ENCODE measurements at regions not wholly inside any gene's neighbourhood (a gene's known extent, or its start where the extent isn't known, plus 50 kb on each side); places are given as distances from the start of the nearest gene placed in this dataset.

DNA sequence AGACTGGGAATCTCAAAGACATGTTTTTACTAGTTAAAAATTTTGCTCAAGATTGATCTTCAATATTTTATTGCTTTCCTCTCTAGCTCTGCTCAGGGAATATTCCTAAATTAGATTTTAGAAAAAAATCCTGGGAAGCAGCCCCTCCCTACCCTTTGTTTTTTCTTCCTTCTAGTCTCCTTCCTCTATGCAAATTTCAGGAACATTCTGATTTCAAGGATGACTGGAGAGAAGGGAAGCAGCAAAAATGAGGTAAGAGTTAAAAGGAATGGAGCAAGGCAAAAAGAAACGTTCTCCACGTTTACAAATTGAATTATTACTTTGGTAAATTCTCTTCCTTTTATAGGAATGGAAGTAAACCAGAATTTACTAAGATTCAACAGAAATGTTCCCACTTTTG is 493.4 kb upstream of the TUSC1 start:
- Histone ChIP-seq H3K9me3 (ENCODE audit: control insufficient read depth, insufficient read depth, low read depth, low read length) (no peaks in the 10 kb centered on the region), H3K4me1 (ENCODE audit: control insufficient read depth, insufficient read depth, low read length) (no peaks in the 10 kb centered on the region), H3K4me3 (ENCODE audit: low read depth, low read length) (no peak overlapping the region), H3K36me3 (ENCODE audit: control insufficient read depth in 2 of 2, insufficient read depth in 1 of 2, low read length in 2 of 2) (no peaks in the 10 kb centered on the region), H3K27ac (ENCODE audit: extremely low read depth, low read depth, low read length) (no peak overlapping the region)
- ChIA-PET POLR2A (no interaction called here), CTCF (no interaction called here)
- no peak for TF ChIP-seq ZNF133 (tag by site-specific recombination; IDR thresholded peaks at IDR 0.05)
- no peak for TF ChIP-seq MEIS1 (CRISPR knock-in tag; IDR thresholded peaks at IDR 0.05; ENCODE audit: borderline replicate concordance)
- TF ChIP-seq BCL11B (tag by site-specific recombination; IDR thresholded peaks at IDR 0.05; ENCODE audit: low read depth): no peak
- no peak for TF ChIP-seq ZNF777 (tag by site-specific recombination; IDR thresholded peaks at IDR 0.05; ENCODE audit: borderline replicate concordance)
- TF ChIP-seq OVOL3 (tag by site-specific recombination; IDR thresholded peaks at IDR 0.05): no peak
- TF ChIP-seq HOXA7 (CRISPR knock-in tag; IDR thresholded peaks at IDR 0.05; ENCODE audit: borderline replicate concordance): no peak
- TF ChIP-seq, protein P1, sequence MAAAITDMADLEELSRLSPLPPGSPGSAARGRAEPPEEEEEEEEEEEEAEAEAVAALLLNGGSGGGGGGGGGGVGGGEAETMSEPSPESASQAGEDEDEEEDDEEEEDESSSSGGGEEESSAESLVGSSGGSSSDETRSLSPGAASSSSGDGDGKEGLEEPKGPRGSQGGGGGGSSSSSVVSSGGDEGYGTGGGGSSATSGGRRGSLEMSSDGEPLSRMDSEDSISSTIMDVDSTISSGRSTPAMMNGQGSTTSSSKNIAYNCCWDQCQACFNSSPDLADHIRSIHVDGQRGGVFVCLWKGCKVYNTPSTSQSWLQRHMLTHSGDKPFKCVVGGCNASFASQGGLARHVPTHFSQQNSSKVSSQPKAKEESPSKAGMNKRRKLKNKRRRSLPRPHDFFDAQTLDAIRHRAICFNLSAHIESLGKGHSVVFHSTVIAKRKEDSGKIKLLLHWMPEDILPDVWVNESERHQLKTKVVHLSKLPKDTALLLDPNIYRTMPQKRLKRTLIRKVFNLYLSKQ (tag by site-specific recombination; IDR thresholded peaks at IDR 0.05; ENCODE audit: borderline replicate concordance): no peak
- no peak for TF ChIP-seq SP2 (tag by site-specific recombination; IDR thresholded peaks at IDR 0.05)
- TF ChIP-seq, protein P2, sequence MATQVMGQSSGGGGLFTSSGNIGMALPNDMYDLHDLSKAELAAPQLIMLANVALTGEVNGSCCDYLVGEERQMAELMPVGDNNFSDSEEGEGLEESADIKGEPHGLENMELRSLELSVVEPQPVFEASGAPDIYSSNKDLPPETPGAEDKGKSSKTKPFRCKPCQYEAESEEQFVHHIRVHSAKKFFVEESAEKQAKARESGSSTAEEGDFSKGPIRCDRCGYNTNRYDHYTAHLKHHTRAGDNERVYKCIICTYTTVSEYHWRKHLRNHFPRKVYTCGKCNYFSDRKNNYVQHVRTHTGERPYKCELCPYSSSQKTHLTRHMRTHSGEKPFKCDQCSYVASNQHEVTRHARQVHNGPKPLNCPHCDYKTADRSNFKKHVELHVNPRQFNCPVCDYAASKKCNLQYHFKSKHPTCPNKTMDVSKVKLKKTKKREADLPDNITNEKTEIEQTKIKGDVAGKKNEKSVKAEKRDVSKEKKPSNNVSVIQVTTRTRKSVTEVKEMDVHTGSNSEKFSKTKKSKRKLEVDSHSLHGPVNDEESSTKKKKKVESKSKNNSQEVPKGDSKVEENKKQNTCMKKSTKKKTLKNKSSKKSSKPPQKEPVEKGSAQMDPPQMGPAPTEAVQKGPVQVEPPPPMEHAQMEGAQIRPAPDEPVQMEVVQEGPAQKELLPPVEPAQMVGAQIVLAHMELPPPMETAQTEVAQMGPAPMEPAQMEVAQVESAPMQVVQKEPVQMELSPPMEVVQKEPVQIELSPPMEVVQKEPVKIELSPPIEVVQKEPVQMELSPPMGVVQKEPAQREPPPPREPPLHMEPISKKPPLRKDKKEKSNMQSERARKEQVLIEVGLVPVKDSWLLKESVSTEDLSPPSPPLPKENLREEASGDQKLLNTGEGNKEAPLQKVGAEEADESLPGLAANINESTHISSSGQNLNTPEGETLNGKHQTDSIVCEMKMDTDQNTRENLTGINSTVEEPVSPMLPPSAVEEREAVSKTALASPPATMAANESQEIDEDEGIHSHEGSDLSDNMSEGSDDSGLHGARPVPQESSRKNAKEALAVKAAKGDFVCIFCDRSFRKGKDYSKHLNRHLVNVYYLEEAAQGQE (tag by site-specific recombination; IDR thresholded peaks at IDR 0.05): no peak
- no peak for TF ChIP-seq ZNF324 (tag by site-specific recombination; IDR thresholded peaks at IDR 0.05)
- TF ChIP-seq HOXD13 (CRISPR knock-in tag; IDR thresholded peaks at IDR 0.05; ENCODE audit: borderline replicate concordance): no peak
- TF ChIP-seq ZNF792 (tag by site-specific recombination; IDR thresholded peaks at IDR 0.05): no peak

DNA sequence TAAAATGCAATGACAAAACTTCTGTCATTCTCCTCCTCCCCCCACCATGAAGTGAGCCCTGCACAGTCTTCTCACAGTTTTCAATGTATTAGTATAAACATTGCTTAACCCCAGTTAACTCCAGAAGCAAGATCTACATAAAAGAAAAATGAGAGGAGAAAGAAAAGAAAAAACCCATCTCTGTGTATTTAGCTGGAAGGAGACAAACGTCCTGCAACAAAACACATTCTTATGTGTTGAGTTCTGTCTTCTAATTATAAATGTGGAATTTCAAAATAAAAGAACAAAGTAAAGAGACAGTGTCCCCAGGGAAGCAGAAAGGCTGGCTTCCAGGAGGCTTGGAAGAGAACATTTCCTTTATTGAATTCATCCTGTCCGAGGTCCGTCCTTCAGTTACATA is 491.9 kb upstream of the TUSC1 start:
- H3K27ac ChIP-seq (ENCODE audit: extremely low read depth, low read depth, low read length): no peak overlapping the region
- no peaks in the 10 kb centered on the region for H3K4me1 ChIP-seq (ENCODE audit: control insufficient read depth, insufficient read depth, low read length)
- ChIA-PET CTCF (interaction anchor here (0.6 kb wide), 1 partner anchor 23 kb away, joined by 3 read pairs; no protein-coding TSS in a partner anchor), POLR2A (no interaction called here)
- no peaks in the 10 kb centered on the region for H3K36me3 ChIP-seq (ENCODE audit: control insufficient read depth in 2 of 2, insufficient read depth in 1 of 2, low read length in 2 of 2)
- H3K4me3 ChIP-seq (ENCODE audit: low read depth, low read length): no peak overlapping the region
- no peak for TF ChIP-seq ZNF621 (tag by site-specific recombination; IDR thresholded peaks at IDR 0.05)
- no peak for TF ChIP-seq ZBTB7A (tag by site-specific recombination; IDR thresholded peaks at IDR 0.05; ENCODE audit: low read depth)
- no peak for TF ChIP-seq MEIS1 (CRISPR knock-in tag; IDR thresholded peaks at IDR 0.05; ENCODE audit: borderline replicate concordance)
- TF ChIP-seq TCF7L2 (IDR thresholded peaks at IDR 0.05; ENCODE audit: borderline replicate concordance, low read depth, low read length): no peak
- TF ChIP-seq, protein P3, sequence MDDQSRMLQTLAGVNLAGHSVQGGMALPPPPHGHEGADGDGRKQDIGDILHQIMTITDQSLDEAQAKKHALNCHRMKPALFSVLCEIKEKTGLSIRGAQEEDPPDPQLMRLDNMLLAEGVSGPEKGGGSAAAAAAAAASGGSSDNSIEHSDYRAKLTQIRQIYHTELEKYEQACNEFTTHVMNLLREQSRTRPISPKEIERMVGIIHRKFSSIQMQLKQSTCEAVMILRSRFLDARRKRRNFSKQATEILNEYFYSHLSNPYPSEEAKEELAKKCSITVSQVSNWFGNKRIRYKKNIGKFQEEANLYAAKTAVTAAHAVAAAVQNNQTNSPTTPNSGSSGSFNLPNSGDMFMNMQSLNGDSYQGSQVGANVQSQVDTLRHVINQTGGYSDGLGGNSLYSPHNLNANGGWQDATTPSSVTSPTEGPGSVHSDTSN (CRISPR knock-in tag; IDR thresholded peaks at IDR 0.05): no peak
- TF ChIP-seq, protein P4, sequence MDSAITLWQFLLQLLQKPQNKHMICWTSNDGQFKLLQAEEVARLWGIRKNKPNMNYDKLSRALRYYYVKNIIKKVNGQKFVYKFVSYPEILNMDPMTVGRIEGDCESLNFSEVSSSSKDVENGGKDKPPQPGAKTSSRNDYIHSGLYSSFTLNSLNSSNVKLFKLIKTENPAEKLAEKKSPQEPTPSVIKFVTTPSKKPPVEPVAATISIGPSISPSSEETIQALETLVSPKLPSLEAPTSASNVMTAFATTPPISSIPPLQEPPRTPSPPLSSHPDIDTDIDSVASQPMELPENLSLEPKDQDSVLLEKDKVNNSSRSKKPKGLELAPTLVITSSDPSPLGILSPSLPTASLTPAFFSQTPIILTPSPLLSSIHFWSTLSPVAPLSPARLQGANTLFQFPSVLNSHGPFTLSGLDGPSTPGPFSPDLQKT (IDR thresholded peaks at IDR 0.05; ENCODE audit: borderline replicate concordance, low read depth, low read length): no peak
- no peak for TF ChIP-seq ZNF121 (tag by site-specific recombination; IDR thresholded peaks at IDR 0.05)
- no peak for TF ChIP-seq SALL2 (tag by site-specific recombination; IDR thresholded peaks at IDR 0.05; ENCODE audit: borderline replicate concordance)
- no peak for TF ChIP-seq ZNF654 (tag by site-specific recombination; IDR thresholded peaks at IDR 0.05; ENCODE audit: low read depth)
- TF ChIP-seq ZNF658 (tag by site-specific recombination; IDR thresholded peaks at IDR 0.05): no peak
- no peaks in the 10 kb centered on the region for H3K9me3 ChIP-seq (ENCODE audit: control insufficient read depth, insufficient read depth, low read depth, low read length)

All from HEK293 (cell line).